NCI-H1092 (cell line): ENCODE measurements at regions not wholly inside any gene's neighbourhood (a gene's known extent, or its start where the extent isn't known, plus 50 kb on each side); places are given as distances from the start of the nearest gene placed in this dataset.

Source experiments
- DNase-seq: peaks from one replicate; lab custom pipeline; 2025; lab: John Stamatoyannopoulos, UW

GRCh38 chr3:10763817-10764258 is 52.2 kb upstream of the SLC6A11 start:
- DNase-seq, result no peak

- DNase-seq, result no peak
Observed at GRCh38 chr3:10764259-10765051, 51.6 kb upstream of the SLC6A11 start.

GRCh38 chr3:10766049-10766705 is 49.9 kb upstream of the SLC6A11 start:
- no peak for DNase-seq
